Activated CD4-positive, CD25-positive, alpha-beta regulatory T cell treated with anti-CD3 and anti-CD28 coated beads, Interleukin-2, amount 50 U/mL, for 72 hours (primary cell): ENCODE measurements at regions not wholly inside any gene's neighbourhood (a gene's known extent, or its start where the extent isn't known, plus 50 kb on each side); places are given as distances from the start of the nearest gene placed in this dataset.
"Not testable (repeated sequence)": the region's sequence is repeated elsewhere in the genome, so short reads cannot be mapped to it uniquely, and the experiment has no call there.

Experiments
- DNase-seq: peaks from one replicate; pipeline ENCODE4 v3.0.0; 2021

GRCh38 chr1:48082271-48082962, 85.2 kb upstream of the TRABD2B start:
- DNase-seq: no peak

GRCh38 chr1:48080331-48081255, 83.4 kb upstream of the TRABD2B start:
- DNase-seq: no peak

- no peak for DNase-seq
These were observed 81.9 kb upstream of the TRABD2B start for GRCh38 chr1:48079096-48079495.

- DNase-seq: no peak
These were observed 80.6 kb upstream of the TRABD2B start for GRCh38 chr1:48077795-48078222.

GRCh38 chr1:48076017-48076416, 78.8 kb upstream of the TRABD2B start:
- no peak for DNase-seq

- DNase-seq: no peak
These were observed 76.8 kb upstream of the TRABD2B start for GRCh38 chr1:48073798-48074530.

- no peak for DNase-seq
These were observed 74.3 kb upstream of the TRABD2B start for GRCh38 chr1:48071513-48071912.

- DNase-seq: no peak
These were observed 73.2 kb upstream of the TRABD2B start for GRCh38 chr1:48070396-48070750.

- no peak for DNase-seq
These were observed 72.6 kb upstream of the TRABD2B start for GRCh38 chr1:48069662-48070395.

GRCh38 chr1:48068206-48068605, 71.0 kb upstream of the TRABD2B start:
- no peak for DNase-seq

- DNase-seq: no peak
These were observed 69.8 kb upstream of the TRABD2B start for GRCh38 chr1:48066936-48067335.

- not testable (repeated sequence) for DNase-seq
These were observed 67.5 kb upstream of the TRABD2B start for GRCh38 chr1:48064693-48065092.

- DNase-seq: no peak
These were observed 65.2 kb upstream of the TRABD2B start for GRCh38 chr1:48062353-48062752.

- DNase-seq: no peak
These were observed 64.3 kb upstream of the TRABD2B start for GRCh38 chr1:48061162-48062136.

GRCh38 chr1:48059289-48059688, 62.1 kb upstream of the TRABD2B start:
- DNase-seq: no peak

GRCh38 chr1:48058135-48059025, 61.2 kb upstream of the TRABD2B start:
- no peak for DNase-seq

GRCh38 chr1:48057249-48057648, 60.1 kb upstream of the TRABD2B start:
- no peak for DNase-seq

GRCh38 chr1:48055876-48056764, 58.9 kb upstream of the TRABD2B start:
- no peak for DNase-seq

GRCh38 chr1:48054232-48054631, 57.0 kb upstream of the TRABD2B start:
- no peak for DNase-seq
